ENCODE measurements at regions not wholly inside any gene's neighbourhood (a gene's known extent, or its start where the extent isn't known, plus 50 kb on each side); places are given as distances from the start of the nearest gene placed in this dataset.

DNA sequence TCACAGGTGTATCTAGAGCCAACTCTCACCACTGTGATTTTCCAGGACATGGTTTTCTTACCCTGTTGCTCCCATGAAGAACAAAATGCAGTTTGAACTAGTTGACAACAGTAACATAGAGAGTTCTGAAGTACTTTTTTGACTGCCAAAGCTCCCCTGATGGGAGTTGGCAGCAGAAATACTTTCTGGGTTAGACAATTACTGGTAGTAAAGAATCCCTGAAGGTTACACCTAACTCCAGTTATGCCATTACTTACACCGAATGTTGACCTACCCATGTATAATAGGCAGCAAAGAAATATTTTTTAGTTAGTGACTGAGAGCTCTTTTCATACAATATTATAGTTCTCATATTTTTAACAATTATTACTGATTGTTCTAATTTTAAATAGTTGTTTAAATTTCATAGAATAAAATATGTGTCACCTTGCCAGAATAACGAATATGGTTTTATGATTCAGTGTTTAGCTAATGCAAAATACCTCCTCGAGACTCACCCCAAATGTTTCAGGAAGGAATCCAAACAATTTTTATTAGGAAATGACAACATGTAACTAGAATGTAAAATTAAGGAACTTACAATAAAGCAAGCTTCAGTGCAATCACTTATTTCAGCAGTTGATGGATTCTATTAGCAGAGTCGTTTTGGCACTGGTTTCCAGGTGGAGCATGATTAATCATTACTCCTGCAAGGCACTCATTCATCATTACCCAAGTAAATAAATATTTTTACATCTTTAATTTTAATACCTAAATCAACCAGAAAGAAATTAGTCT lies 237.6 kb downstream of the MRPL39 start:
- Histone ChIP-seq H3K36me3 (ENCODE audit: control insufficient read depth, insufficient read depth, low read length) (no peaks in the 10 kb centered on the region), H4K20me1 (ENCODE audit: insufficient read depth, low read length) (no peaks in the 10 kb centered on the region), H3K27me3 (ENCODE audit: control insufficient read depth, insufficient read depth, low read length) (no peaks in the 10 kb centered on the region), H4K5ac (ENCODE audit: low read depth, low read length) (peak overlapping the region; percentile 57; the same call in 1 of the 2 replicates), H2AK9ac (replicated peaks; ENCODE audit: low read depth, low read length, poor library complexity) (no peak overlapping the region), H2BK120ac (ENCODE audit: low read depth, low read length) (peak overlapping the region; percentile 87), H3K9ac (ENCODE audit: low read depth, low read length) (peak overlapping the region; percentile 14; the same call in 1 of the 2 replicates), H3K27ac (ENCODE audit: insufficient read depth, low read length) (peak overlapping the region; percentile 70), H2BK5ac (ENCODE audit: low read depth, low read length, poor library complexity, severe bottlenecking) (peak overlapping the region; percentile 92), H2AFZ (replicated peaks; ENCODE audit: low read length, poor library complexity) (no peak overlapping the region), H3K9me3 (ENCODE audit: control insufficient read depth, insufficient read depth, low read length) (no peaks in the 10 kb centered on the region), H2BK15ac (ENCODE audit: low read depth, low read length) (peak overlapping the region; percentile 79; the same call in 2 of the 3 replicates), H2BK20ac (ENCODE audit: low read depth, low read length) (peak overlapping the region; percentile 78), H3K56ac (ENCODE audit: extremely low read depth, insufficient read depth, low read length) (peak overlapping the region; percentile 85), H3K4ac (ENCODE audit: low read depth, low read length) (peak overlapping the region; percentile 58; the same call in 1 of the 2 replicates), H3K18ac (ENCODE audit: low read depth, low read length) (peak overlapping the region; percentile 90), H3K4me3 (ENCODE audit: insufficient read depth, low read depth, low read length) (no peak overlapping the region), H3K23ac (ENCODE audit: low read depth, low read length) (peak overlapping the region; percentile 25; the same call in 1 of the 2 replicates), H4K91ac (ENCODE audit: insufficient read depth, low read depth, low read length) (peak overlapping the region; percentile 93), H2AK5ac (ENCODE audit: low read depth, low read length) (peak overlapping the region; percentile 54), H3K14ac (replicated peaks; ENCODE audit: low read depth, low read length) (peak overlapping the region; percentile 34; the same call in 1 of the 2 replicates), H4K8ac (ENCODE audit: low read depth in 2 of 2, low read length in 2 of 2) (peak overlapping the region; percentile 82 to 91), H3K4me1 (ENCODE audit: control insufficient read depth, insufficient read depth, low read length) (peaks cover 15% of the 10 kb centered on the region), H3K4me2 (ENCODE audit: low read depth, low read length) (peak overlapping the region; percentile 52; the same call in 1 of the 2 replicates), H3K79me1 (ENCODE audit: low read depth in 1 of 2, low read length in 2 of 2) (no peaks in the 10 kb centered on the region), H3K9me1 (ENCODE audit: insufficient read depth, low read length) (peaks cover 11% of the 10 kb centered on the region; the same call in 1 of the 2 replicates)
- dilution Hi-C loops (cut with HindIII; ENCODE audit: low sequenced_read_pairs, unreplicated experiment) = no loop called here
- POLR2A ChIA-PET (ENCODE audit: unreplicated experiment) = no interaction called here
- TF ChIP-seq RAD21 (IDR thresholded peaks at IDR 0.05; ENCODE audit: low read length) = no peak
- TF ChIP-seq MXI1 (IDR thresholded peaks at IDR 0.05; ENCODE audit: borderline replicate concordance, low read depth, low read length) = no peak
- no peak for TF ChIP-seq CEBPB (IDR thresholded peaks at IDR 0.05; ENCODE audit: low read depth, low read length)
- TF ChIP-seq CHD1 (IDR thresholded peaks at IDR 0.05; ENCODE audit: low read depth, low read length) = no peak
- no peak for TF ChIP-seq RFX5 (IDR thresholded peaks at IDR 0.05; ENCODE audit: low read depth, low read length)
- no peak for TF ChIP-seq POLR2A (IDR thresholded peaks at IDR 0.05; ENCODE audit: low read depth, low read length)
- TF ChIP-seq SMC3 (IDR thresholded peaks at IDR 0.05; ENCODE audit: low read depth, low read length) = no peak
- TF ChIP-seq, protein P1, sequence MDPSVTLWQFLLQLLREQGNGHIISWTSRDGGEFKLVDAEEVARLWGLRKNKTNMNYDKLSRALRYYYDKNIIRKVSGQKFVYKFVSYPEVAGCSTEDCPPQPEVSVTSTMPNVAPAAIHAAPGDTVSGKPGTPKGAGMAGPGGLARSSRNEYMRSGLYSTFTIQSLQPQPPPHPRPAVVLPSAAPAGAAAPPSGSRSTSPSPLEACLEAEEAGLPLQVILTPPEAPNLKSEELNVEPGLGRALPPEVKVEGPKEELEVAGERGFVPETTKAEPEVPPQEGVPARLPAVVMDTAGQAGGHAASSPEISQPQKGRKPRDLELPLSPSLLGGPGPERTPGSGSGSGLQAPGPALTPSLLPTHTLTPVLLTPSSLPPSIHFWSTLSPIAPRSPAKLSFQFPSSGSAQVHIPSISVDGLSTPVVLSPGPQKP (IDR thresholded peaks at IDR 0.05; ENCODE audit: borderline replicate concordance, low read depth, low read length) = no peak
- no peak for TF ChIP-seq RCOR1 (IDR thresholded peaks at IDR 0.05; ENCODE audit: insufficient replicate concordance, low read length)
- TF ChIP-seq FOS (IDR thresholded peaks at IDR 0.05; ENCODE audit: low read depth, low read length) = no peak
- TF ChIP-seq MAZ (IDR thresholded peaks at IDR 0.05; ENCODE audit: borderline replicate concordance, low read depth, low read length) = no peak
- TF ChIP-seq NFE2L2 (IDR thresholded peaks at IDR 0.05; ENCODE audit: low read depth, low read length) = no peak
- TF ChIP-seq, protein P2, sequence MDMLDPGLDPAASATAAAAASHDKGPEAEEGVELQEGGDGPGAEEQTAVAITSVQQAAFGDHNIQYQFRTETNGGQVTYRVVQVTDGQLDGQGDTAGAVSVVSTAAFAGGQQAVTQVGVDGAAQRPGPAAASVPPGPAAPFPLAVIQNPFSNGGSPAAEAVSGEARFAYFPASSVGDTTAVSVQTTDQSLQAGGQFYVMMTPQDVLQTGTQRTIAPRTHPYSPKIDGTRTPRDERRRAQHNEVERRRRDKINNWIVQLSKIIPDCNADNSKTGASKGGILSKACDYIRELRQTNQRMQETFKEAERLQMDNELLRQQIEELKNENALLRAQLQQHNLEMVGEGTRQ (IDR thresholded peaks at IDR 0.05; ENCODE audit: low read depth, low read length) = no peak
- peak; percentile 42 for ATAC-seq (ENCODE audit: low read depth)
- intact Hi-C loops (cut with micrococcal nuclease) = no loop called here
- BruUV-seq (replicated peaks) = no TSS peak
- WGBS, 2 experiments (ENCODE audit: extremely low coverage in 2 of 2, insufficient read length in 1 of 2) = no CpG with 5 or more reads among the region's 4 CpGs
- peak; percentile 66 for DNase-seq
- CTCF ChIA-PET = interaction anchor here (0.9 to 2.7 kb wide), 3 partner anchors 9 to 20 kb away, joined by 4 to 13 read pairs (median 4); no protein-coding TSS in a partner anchor
- in situ Hi-C loops (cut with MboI; ENCODE audit: low sequenced_read_pairs) = loop anchor here (10.0 kb wide), 1 partner anchor 475 kb away; no protein-coding TSS in a partner anchor

All from IMR-90 (cell line).